ENCODE measurements at regions not wholly inside any gene's neighbourhood (a gene's known extent, or its start where the extent isn't known, plus 50 kb on each side); places are given as distances from the start of the nearest gene placed in this dataset.

DNA sequence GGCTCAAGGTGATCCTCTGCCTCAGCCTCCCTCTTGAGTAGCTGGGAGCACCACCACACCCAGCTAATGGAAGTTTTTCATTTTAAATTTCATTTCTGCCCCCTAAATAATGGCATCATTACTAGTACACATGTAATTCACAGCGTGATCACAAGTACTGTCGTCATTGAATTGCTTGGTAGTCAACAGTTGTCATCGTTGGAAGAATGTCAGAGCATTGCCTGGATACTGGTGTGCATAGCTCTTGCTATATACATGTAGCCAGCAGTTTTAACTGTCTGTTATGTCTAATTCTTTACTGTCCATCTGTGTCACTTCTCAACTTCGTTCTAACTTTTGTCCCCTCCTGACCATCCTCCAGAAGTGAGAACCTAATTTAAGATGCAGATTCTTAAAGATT, 62.1 kb downstream of the CRPPA start:
- Histone ChIP-seq H3K9me3 (replicated peaks) (no peaks in the 10 kb centered on the region), H3K27me3 (ENCODE audit: low read depth) (no peaks in the 10 kb centered on the region), H3K27ac (replicated peaks) (no peak overlapping the region), H3K36me3 (no peaks in the 10 kb centered on the region), H3K4me1 (peaks cover 30% of the 10 kb centered on the region), H3K4me3 (no peak overlapping the region)
- intact Hi-C loops (cut with micrococcal nuclease): no loop called here
- no peak for DNase-seq
- TF ChIP-seq, protein P1, sequence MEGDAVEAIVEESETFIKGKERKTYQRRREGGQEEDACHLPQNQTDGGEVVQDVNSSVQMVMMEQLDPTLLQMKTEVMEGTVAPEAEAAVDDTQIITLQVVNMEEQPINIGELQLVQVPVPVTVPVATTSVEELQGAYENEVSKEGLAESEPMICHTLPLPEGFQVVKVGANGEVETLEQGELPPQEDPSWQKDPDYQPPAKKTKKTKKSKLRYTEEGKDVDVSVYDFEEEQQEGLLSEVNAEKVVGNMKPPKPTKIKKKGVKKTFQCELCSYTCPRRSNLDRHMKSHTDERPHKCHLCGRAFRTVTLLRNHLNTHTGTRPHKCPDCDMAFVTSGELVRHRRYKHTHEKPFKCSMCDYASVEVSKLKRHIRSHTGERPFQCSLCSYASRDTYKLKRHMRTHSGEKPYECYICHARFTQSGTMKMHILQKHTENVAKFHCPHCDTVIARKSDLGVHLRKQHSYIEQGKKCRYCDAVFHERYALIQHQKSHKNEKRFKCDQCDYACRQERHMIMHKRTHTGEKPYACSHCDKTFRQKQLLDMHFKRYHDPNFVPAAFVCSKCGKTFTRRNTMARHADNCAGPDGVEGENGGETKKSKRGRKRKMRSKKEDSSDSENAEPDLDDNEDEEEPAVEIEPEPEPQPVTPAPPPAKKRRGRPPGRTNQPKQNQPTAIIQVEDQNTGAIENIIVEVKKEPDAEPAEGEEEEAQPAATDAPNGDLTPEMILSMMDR (IDR thresholded peaks at IDR 0.05; ENCODE audit: borderline replicate concordance): no peak

DNA sequence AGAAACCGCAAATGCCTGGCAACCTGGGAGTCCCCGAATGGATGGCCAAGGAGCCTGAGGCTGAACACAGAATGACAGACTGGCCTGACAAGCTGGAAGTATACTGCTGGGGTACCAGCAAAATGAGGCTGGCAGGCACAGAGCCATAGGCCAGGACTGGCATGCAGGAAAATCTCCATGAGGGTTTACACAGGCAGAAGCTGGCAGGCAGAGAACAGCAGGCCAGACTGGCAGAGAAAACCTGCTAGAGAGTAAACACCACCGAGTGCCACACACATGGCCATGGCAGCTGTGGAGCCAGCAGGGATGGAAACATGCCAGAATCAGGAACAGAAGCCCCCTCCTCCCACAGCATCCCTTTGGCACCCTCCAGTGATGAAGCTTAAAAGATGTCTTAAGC, 63.4 kb downstream of the CRPPA start:
- no peaks in the 10 kb centered on the region for H3K9me3 ChIP-seq (replicated peaks)
- intact Hi-C loops (cut with micrococcal nuclease): no loop called here
- H3K4me1 ChIP-seq: peaks cover 30% of the 10 kb centered on the region
- no peak overlapping the region for H3K4me3 ChIP-seq
- H3K36me3 ChIP-seq: no peaks in the 10 kb centered on the region
- no peak for DNase-seq
- no peak overlapping the region for H3K27ac ChIP-seq (replicated peaks)
- H3K27me3 ChIP-seq (ENCODE audit: low read depth): no peaks in the 10 kb centered on the region
- TF ChIP-seq, protein P1 (IDR thresholded peaks at IDR 0.05; ENCODE audit: borderline replicate concordance): no peak

DNA sequence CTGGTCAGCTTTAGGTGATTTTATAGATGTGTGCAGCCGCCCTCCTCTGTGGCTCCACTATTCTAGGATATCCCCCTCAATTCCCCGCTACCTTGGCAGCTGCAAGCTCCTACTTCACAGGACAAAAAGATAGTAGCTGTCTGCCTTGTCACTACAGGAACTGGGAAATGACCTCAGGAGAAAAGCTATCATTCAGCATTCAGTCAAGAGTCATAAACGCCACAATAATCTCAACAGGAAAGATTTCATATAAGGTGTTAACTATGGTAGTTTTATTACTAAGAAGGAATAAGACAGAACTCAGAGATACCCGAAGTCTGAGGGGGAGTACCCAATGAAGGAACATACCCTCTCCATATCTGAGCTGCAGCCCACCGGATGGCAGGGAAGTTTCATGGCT, 63.9 kb downstream of the CRPPA start:
- Histone ChIP-seq H3K4me3 (no peak overlapping the region), H3K9me3 (replicated peaks) (no peaks in the 10 kb centered on the region), H3K27ac (replicated peaks) (no peak overlapping the region), H3K4me1 (peaks cover 30% of the 10 kb centered on the region), H3K36me3 (no peaks in the 10 kb centered on the region), H3K27me3 (ENCODE audit: low read depth) (no peaks in the 10 kb centered on the region)
- intact Hi-C loops (cut with micrococcal nuclease): no loop called here
- TF ChIP-seq, protein P1 (IDR thresholded peaks at IDR 0.05; ENCODE audit: borderline replicate concordance): no peak
- no peak for DNase-seq

DNA sequence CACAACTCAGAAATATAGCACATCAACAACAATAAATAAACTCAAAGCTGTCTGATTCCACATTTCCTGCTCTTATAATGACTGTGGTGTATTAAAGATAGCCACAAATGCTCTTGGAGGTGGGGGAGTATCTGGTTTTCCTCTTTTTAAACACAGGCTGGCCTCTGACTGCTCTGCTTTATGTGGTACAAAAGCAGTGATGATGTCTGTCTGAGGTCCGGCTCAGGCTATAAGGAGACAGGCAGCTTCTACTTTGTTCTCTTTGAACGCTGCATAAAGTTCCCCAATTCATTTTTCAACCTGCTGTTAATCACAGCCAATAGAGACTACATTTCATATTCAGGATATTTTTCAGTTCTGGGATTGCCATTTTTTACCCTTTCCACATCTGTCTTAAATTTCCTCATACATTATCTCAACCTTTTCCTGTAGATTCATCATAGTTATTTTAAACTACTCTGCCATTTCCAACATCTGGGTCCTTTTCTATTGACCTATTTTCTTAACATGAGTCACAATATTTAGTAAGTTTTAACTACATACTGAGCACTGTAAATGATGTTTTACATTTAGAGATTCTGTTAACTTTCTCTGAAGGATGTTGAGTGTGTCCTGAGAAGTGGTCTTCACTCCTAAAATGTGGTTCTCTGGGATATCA, 64.9 kb downstream of the CRPPA start:
- Histone ChIP-seq H3K36me3 (no peaks in the 10 kb centered on the region), H3K9me3 (replicated peaks) (no peaks in the 10 kb centered on the region), H3K27me3 (ENCODE audit: low read depth) (no peaks in the 10 kb centered on the region), H3K4me3 (no peak overlapping the region), H3K4me1 (peaks cover 30% of the 10 kb centered on the region), H3K27ac (replicated peaks) (peak overlapping the region; percentile 5)
- TF ChIP-seq, protein P1 (IDR thresholded peaks at IDR 0.05; ENCODE audit: borderline replicate concordance): no peak
- intact Hi-C loops (cut with micrococcal nuclease): no loop called here
- no peak for DNase-seq

DNA sequence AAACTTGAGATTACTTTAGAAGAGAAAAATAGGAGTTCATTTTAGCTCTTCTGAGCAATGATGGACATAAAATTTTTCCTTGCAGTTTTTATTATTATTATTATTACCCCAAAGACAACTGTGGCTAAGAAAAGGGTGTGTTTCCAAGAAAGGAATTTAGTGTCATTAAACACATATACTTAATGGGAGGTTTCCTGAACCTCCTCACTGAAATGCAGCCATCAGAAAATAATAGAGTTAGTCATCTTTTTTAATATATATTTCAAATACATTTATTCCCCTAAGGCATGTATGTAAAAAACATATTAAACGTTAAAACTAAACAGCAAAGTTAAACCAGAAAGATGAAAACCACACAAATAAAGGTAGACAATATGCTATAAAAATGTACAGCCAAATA, 66.8 kb downstream of the CRPPA start:
- H3K4me1 ChIP-seq: peaks cover 27% of the 10 kb centered on the region
- no peak overlapping the region for H3K4me3 ChIP-seq
- H3K9me3 ChIP-seq (replicated peaks): peaks cover 18% of the 10 kb centered on the region
- H3K27me3 ChIP-seq (ENCODE audit: low read depth): no peaks in the 10 kb centered on the region
- TF ChIP-seq, protein P1 (IDR thresholded peaks at IDR 0.05; ENCODE audit: borderline replicate concordance): no peak
- no peak for DNase-seq
- H3K36me3 ChIP-seq: peaks cover 6% of the 10 kb centered on the region
- intact Hi-C loops (cut with micrococcal nuclease): no loop called here
- H3K27ac ChIP-seq (replicated peaks): no peak overlapping the region
